DOHH2 (cell line): ENCODE measurements at regions not wholly inside any gene's neighbourhood (a gene's known extent, or its start where the extent isn't known, plus 50 kb on each side); places are given as distances from the start of the nearest gene placed in this dataset.

Source experiments
- H3F3A ChIP-seq: fragments of 200-600 bp; sonication (generic), shearing (Covaris generic); 2 replicates; pipeline ENCODE4 v1.6.0; 2016; ENCODE audit warnings: antibody characterized with exemption, mild to moderate bottlenecking; ENCODE audit not compliant: control insufficient read depth, insufficient read depth
- H3K27ac ChIP-seq: fragments of 200-600 bp; sonication (generic); 2 replicates; pipeline ENCODE4 v1.5.1; 2014; ENCODE audit warnings: low read depth, mild to moderate bottlenecking, low read length, moderate library complexity
- H3K27me3 ChIP-seq: fragments of 200-600 bp; sonication (generic); 2 replicates; pipeline ENCODE4 v1.6.1; 2014; ENCODE audit warnings: mild to moderate bottlenecking, low read length, mixed read lengths; ENCODE audit not compliant: control insufficient read depth
- H3K36me3 ChIP-seq: fragments of 200-600 bp; sonication (generic); 2 replicates; pipeline ENCODE4 v1.6.1; 2014; ENCODE audit warnings: mild to moderate bottlenecking, low read length, moderate library complexity, mixed read lengths; ENCODE audit not compliant: control insufficient read depth
- H3K4me1 ChIP-seq: fragments of 200-600 bp; sonication (generic); 2 replicates; pipeline ENCODE4 v1.6.1; 2014; ENCODE audit warnings: mild to moderate bottlenecking, low read length, mixed read lengths; ENCODE audit not compliant: control insufficient read depth
- H3K4me2 ChIP-seq: fragments of 200-600 bp; sonication (generic); 2 replicates; pipeline ENCODE4 v1.6.0; 2014; ENCODE audit warnings: mild to moderate bottlenecking, low read length, moderate library complexity
- H3K4me3 ChIP-seq: fragments of 200-600 bp; sonication (generic); 2 replicates; pipeline ENCODE4 v1.5.1; 2014; ENCODE audit warnings: mild to moderate bottlenecking, low read length, mixed read lengths
- H3K79me2 ChIP-seq: fragments of 200-600 bp; sonication (generic); 2 replicates; pipeline ENCODE4 v1.6.1; 2014; ENCODE audit warnings: mild to moderate bottlenecking, low read length, mixed read lengths; ENCODE audit not compliant: control insufficient read depth
- H3K9me2 ChIP-seq: fragments of 200-600 bp; sonication (generic); replicated peaks from 2 replicates; pipeline ENCODE4 v1.6.1; 2014; ENCODE audit warnings: mild to moderate bottlenecking, low read length, mixed read lengths; ENCODE audit not compliant: control insufficient read depth
- H3K9me3 ChIP-seq: fragments of 200-600 bp; sonication (generic); 2 replicates; pipeline ENCODE4 v1.6.1; 2014; ENCODE audit warnings: antibody characterized with exemption, low read length, mixed read lengths; ENCODE audit not compliant: control insufficient read depth, insufficient read depth
- H4K20me1 ChIP-seq: fragments of 200-600 bp; sonication (generic); 2 replicates; pipeline ENCODE4 v1.6.0; 2014; ENCODE audit warnings: low read depth, mild to moderate bottlenecking, antibody characterized with exemption, low read length, moderate library complexity; ENCODE audit not compliant: control insufficient read depth, insufficient read depth
- EZH2phosphoT487 ChIP-seq: fragments of 200-600 bp; sonication (generic); IDR thresholded peaks from 2 replicates; pipeline ENCODE4 v1.6.1; 2017; ENCODE audit warnings: borderline replicate concordance, mild to moderate bottlenecking, antibody characterized with exemption, low read length, moderate library complexity, mixed read lengths
- TF ChIP-seq, protein P1 (sequence below): fragments of 200-600 bp; sonication (generic); IDR thresholded peaks from one replicate; pipeline ENCODE4 v1.5.1; 2014; ENCODE audit warnings: antibody characterized with exemption, mild to moderate bottlenecking, low read depth, low read length; ENCODE audit not compliant: poor library complexity, severe bottlenecking

GRCh38 chr1:55634516-55634915 lies 419.4 kb upstream of the USP24 start:
- H3K27me3 ChIP-seq, result no peaks in the 10 kb centered on the region
- H3K36me3 ChIP-seq, result no peaks in the 10 kb centered on the region
- no peak overlapping the region for H3K27ac ChIP-seq
- no peak for TF ChIP-seq EZH2phosphoT487
- H3K9me2 ChIP-seq, result no peaks in the 10 kb centered on the region
- no peaks in the 10 kb centered on the region for H3K79me2 ChIP-seq
- H3K4me1 ChIP-seq, result no peaks in the 10 kb centered on the region
- no peak overlapping the region for H3K4me3 ChIP-seq
- no peak overlapping the region for H3K4me2 ChIP-seq
- no peaks in the 10 kb centered on the region for H4K20me1 ChIP-seq
- no peaks in the 10 kb centered on the region for H3K9me3 ChIP-seq
- H3F3A ChIP-seq, result no peaks in the 10 kb centered on the region

DNA sequence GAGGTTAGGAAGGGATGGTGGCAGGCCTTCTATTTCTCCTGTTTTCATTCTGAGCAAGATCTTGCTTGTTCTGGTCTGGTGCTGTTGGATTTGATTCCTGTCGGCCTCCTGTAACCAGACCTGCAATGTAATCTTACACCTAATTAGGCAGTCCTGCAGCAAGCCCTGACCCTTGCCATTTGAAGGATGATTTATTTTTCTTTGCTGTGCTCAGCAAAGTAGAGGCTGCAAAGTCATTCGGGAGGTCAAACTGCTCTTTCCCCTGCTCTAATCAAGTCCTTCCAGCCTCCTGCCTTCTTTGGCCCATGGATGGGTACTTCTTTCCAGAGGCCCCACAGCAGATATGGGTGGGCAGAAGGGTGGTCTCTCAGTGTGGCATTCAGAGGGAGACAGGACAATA lies 417.7 kb upstream of the USP24 start:
- Histone ChIP-seq H3F3A (no peaks in the 10 kb centered on the region), H3K9me3 (no peaks in the 10 kb centered on the region), H3K79me2 (no peaks in the 10 kb centered on the region), H3K27me3 (no peaks in the 10 kb centered on the region), H3K4me1 (no peaks in the 10 kb centered on the region), H3K4me2 (no peak overlapping the region), H3K9me2 (no peaks in the 10 kb centered on the region), H3K27ac (no peak overlapping the region), H3K36me3 (no peaks in the 10 kb centered on the region), H3K4me3 (no peak overlapping the region), H4K20me1 (no peaks in the 10 kb centered on the region)
- TF ChIP-seq EZH2phosphoT487, result no peak
- TF ChIP-seq, protein P1, sequence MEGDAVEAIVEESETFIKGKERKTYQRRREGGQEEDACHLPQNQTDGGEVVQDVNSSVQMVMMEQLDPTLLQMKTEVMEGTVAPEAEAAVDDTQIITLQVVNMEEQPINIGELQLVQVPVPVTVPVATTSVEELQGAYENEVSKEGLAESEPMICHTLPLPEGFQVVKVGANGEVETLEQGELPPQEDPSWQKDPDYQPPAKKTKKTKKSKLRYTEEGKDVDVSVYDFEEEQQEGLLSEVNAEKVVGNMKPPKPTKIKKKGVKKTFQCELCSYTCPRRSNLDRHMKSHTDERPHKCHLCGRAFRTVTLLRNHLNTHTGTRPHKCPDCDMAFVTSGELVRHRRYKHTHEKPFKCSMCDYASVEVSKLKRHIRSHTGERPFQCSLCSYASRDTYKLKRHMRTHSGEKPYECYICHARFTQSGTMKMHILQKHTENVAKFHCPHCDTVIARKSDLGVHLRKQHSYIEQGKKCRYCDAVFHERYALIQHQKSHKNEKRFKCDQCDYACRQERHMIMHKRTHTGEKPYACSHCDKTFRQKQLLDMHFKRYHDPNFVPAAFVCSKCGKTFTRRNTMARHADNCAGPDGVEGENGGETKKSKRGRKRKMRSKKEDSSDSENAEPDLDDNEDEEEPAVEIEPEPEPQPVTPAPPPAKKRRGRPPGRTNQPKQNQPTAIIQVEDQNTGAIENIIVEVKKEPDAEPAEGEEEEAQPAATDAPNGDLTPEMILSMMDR, result no peak

- Histone ChIP-seq H3F3A (no peaks in the 10 kb centered on the region), H3K36me3 (no peaks in the 10 kb centered on the region), H4K20me1 (no peaks in the 10 kb centered on the region), H3K9me3 (no peaks in the 10 kb centered on the region), H3K4me3 (no peak overlapping the region), H3K4me2 (no peak overlapping the region), H3K9me2 (no peaks in the 10 kb centered on the region), H3K4me1 (no peaks in the 10 kb centered on the region), H3K27ac (no peak overlapping the region), H3K27me3 (no peaks in the 10 kb centered on the region), H3K79me2 (no peaks in the 10 kb centered on the region)
- TF ChIP-seq, protein P1, result no peak
- TF ChIP-seq EZH2phosphoT487, result no peak
Measured at GRCh38 chr1:55632058-55632457, 416.9 kb upstream of the USP24 start.

DNA sequence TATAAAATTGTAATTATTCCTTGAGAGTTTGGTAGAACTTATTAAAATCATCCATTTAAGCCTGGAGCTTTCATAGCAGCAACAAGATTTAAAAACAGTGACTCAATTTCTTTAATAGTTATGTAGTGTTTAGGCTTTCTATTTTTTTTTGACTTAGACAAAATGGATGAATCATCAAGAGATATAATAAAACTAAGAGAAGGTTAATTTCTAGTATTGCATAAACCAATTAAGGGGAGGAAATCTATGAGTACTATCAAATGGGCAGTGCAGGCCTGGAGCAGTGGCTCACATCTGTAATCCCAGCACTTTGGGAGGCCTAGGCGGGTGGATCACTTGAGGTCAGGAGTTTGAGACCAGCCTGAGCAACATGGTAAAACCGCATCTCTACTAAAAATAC lies 416.3 kb upstream of the USP24 start:
- TF ChIP-seq, protein P1, result no peak
- TF ChIP-seq EZH2phosphoT487, result no peak
- Histone ChIP-seq H3K36me3 (no peaks in the 10 kb centered on the region), H4K20me1 (no peaks in the 10 kb centered on the region), H3K4me3 (no peak overlapping the region), H3K9me3 (no peaks in the 10 kb centered on the region), H3K79me2 (no peaks in the 10 kb centered on the region), H3K4me1 (no peaks in the 10 kb centered on the region), H3K27ac (no peak overlapping the region), H3K9me2 (no peaks in the 10 kb centered on the region), H3F3A (no peaks in the 10 kb centered on the region), H3K27me3 (no peaks in the 10 kb centered on the region), H3K4me2 (no peak overlapping the region)
